C1 segment of cervical spinal cord (tissue), 14 donors: ENCODE measurements at regions not wholly inside any gene's neighbourhood (a gene's known extent, or its start where the extent isn't known, plus 50 kb on each side); places are given as distances from the start of the nearest gene placed in this dataset.

Experiments
- DNase-seq, 14 donors: peaks; one replicate each; lab custom pipeline; 2025; lab: John Stamatoyannopoulos, UW

- no peak for DNase-seq
These were observed 451.3 kb downstream of the NTRK3 start for GRCh38 chr15:87805117-87805820.

DNA sequence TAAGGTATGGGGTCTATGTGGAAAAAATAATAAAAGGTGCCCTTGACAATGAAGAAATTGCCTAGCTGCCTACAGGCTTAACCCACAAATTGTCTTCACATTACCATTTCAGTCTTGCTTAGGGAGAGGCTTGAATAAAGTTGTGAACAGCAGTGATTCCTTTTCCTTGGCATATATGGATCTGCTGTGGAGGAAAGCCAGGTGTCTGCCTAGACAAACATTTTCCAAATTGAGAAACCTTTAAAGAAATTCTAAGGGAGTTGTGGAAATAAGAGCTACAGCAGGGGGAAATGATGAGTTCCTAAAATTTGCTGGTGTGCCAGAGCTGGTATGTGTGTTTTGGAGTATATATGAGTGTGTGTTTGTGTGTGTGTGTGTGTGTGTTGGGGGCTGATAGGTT lies 452.1 kb downstream of the NTRK3 start:
- no peak for DNase-seq

DNA sequence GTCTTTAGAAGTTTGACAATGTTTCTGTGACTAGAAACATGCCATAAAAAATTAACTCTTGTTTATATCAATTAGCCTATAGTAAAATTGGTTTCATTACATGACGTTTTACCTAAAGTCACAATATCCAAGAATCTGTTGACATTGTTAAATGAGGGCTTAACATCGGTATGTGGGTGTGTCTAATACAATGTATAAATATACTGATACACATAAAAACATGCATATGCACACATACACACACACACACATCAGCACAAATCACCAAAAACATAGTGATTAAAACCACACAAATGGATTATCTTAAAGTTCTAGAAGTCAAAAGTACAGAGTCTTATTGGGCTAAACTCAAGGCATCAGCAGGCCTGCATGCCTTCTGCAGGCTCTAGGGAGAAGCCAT lies 456.7 kb downstream of the NTRK3 start:
- no peak for DNase-seq

DNA sequence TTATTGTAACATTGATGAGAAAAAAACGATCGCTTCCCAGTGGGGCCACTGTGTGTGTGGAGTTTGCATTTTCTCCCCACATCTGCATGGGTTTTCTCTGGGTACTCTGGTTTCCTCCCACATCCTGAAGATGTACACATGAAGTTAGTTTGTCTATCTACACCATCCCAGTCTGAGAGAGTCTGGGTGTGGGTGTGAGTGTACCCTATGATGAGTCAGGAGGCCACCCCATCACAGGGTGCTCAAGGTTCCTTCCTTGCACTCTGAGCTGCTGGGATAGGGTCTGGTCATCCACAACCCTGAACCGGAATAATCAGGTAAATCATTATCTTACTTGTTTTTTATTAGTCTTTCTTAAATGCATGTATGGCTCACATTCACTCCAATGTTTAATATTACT lies 457.1 kb downstream of the NTRK3 start:
- no peak for DNase-seq

DNA sequence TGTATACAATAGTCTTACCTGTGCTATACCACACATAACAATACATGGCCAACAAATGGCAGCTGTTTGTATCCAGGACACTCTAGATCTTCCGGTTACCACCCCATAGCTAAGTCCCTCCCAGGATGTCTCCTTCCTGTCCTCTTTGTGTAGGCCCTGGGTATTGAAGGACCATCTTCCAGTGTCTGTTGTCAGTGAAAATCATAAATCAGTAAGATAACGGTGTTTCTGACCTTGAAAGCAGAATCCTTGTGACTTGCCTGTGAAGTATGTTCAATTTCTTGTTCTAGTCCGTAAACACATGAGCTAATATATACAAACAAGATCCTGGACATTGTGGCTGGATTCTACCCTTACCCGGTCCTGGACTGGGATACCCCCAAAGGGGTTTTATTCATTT lies 462.8 kb downstream of the NTRK3 start:
- no peak for DNase-seq

DNA sequence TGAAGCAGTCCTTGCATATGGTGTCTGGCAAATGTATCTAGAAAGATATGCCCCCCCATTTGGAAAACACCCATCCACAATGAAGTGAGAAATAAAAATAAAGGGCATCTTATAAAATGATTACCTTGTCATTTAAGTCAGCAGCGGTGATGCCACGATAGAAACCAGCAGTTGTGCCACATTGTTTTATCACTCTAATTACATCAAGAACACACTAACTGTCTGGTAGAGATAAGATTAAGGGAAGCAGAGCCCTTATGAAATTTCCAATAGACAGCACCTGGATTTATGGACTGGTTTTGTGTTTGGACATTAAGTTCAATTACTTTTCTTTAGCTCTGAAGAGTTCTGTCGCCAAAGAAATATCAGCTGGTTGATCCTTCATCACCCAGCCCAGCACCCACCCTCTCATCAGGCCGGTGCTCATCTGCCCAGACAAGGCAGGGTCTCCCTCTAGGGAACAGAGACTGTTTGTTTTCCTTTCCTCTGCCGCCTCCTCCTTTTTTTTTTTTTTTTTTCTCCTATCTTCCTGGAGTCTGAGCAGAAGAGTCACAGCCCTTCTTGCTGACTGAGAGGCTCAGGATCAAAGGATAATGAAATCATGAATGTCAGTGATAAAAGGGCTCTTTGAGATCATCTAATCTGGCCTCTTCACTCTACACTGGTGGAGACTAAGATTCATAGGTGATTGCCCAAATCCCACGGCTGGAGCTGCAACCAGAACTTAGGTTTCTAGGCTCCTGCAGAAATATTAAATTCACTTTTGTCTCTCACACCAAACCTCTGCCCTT lies 464.1 kb downstream of the NTRK3 start:
- DNase-seq, result no peak

GRCh38 chr15:87781959-87782625 lies 474.4 kb downstream of the NTRK3 start:
- DNase-seq, result no peak

- no peak for DNase-seq
These were observed 476.8 kb downstream of the NTRK3 start for GRCh38 chr15:87779746-87780145.

- no peak for DNase-seq
These were observed 478.2 kb downstream of the NTRK3 start for GRCh38 chr15:87778358-87778757.

- peak in 4 of 14 donors; percentile 5 to 27 (median 14) for DNase-seq
These were observed 479.4 kb downstream of the NTRK3 start for GRCh38 chr15:87777054-87777561.

GRCh38 chr15:87767516-87767915 lies 489.0 kb downstream of the NTRK3 start:
- no peak for DNase-seq

GRCh38 chr15:87764461-87765240 lies 491.9 kb downstream of the NTRK3 start:
- DNase-seq, result peak in 1 of 14 donors; percentile 9

DNA sequence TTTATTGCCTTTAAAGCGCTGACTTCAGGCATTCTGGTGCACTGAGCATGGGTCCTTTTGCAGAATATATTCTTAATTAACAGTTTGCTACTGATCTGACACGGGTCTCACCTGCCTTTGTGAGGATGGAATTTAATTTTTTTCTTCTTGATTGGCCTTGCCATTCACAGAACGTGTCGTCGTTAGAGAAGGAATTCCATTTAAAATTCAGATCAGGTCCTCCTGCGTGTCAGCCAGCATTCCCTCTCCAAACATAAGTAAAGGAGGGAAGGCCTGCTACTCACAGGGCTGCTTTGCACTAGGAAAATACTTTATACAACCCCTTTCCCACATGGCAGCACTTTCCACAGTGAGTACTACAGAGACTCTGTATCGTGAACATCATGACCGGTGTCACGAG lies 492.7 kb downstream of the NTRK3 start:
- no peak for DNase-seq

- no peak for DNase-seq
These were observed 494.6 kb downstream of the NTRK3 start for GRCh38 chr15:87761736-87762509.

- no peak for DNase-seq
These were observed 495.8 kb downstream of the NTRK3 start for GRCh38 chr15:87760547-87761314.

DNA sequence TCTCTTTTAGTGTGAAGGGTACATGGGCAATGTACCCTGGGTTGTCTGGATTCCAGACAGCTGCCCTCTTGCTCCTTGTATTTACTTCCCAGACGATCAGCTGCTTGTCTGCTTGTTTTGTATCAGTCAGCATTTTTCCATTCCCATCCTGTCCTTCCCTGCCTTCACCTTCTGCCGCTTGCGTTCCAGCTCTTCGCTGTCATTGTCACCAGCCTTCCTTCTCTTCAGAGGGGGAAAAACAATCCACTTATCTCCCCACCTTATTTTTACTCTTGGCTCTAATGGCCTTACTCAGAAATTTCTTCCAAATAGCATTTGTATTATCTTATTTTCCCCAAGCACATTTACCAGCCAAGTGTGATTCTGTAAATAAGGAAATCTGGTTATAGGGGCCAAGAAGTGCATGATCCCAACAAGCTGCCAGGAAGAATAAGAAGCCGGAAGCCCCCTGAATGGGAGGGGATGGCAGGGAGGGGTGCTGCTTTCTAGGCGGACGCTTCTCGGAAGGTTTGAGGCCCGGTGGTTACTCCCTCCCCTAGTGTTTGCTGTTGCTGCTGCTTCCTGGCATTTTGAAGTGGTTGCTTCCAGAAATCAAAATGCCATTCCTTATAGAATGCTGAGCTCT lies 497.6 kb downstream of the NTRK3 start:
- no peak for DNase-seq

- no peak for DNase-seq
These were observed 499.5 kb downstream of the NTRK3 start for GRCh38 chr15:87757084-87757483.

- no peak for DNase-seq
These were observed 500.5 kb downstream of the NTRK3 start for GRCh38 chr15:87756072-87756471.

DNA sequence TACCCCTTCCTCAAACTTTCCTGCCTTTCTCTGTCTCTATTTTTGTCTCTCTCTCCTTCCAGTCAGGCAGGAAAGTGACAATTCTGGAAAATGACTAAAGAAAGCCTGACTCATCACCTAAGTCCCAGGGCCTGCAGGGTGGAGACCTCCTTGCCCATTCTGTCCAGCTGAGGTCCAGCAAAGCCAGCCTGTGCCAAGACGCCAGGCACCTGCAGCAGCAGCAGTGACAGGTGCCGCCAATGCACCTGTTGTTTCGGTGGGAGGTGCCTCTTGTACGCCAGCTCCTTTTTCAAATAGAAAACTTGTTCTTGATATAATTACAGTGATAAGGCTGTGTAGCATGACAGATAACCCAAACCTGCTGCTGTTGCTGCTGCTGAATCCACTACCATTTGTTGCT lies 501.3 kb downstream of the NTRK3 start:
- DNase-seq, result no peak

GRCh38 chr15:87753539-87753938 lies 503.0 kb downstream of the NTRK3 start:
- no peak for DNase-seq
